ENCODE measurements at regions not wholly inside any gene's neighbourhood (a gene's known extent, or its start where the extent isn't known, plus 50 kb on each side); places are given as distances from the start of the nearest gene placed in this dataset.

GRCh38 chr1:218829097-218829496, 344.6 kb upstream of the LYPLAL1 start:
- Histone ChIP-seq H4K91ac (ENCODE audit: low read depth, low read length, poor library complexity) (no peak overlapping the region), H3K79me1 (ENCODE audit: low read depth, low read length) (no peaks in the 10 kb centered on the region), H3K18ac (ENCODE audit: low read length) (no peak overlapping the region), H4K8ac (ENCODE audit: low read depth, low read length) (no peak overlapping the region), H3K4me1 (ENCODE audit: control insufficient read depth in 2 of 2, insufficient read depth in 1 of 2, low read depth in 1 of 2, low read length in 2 of 2) (no peaks in the 10 kb centered on the region), H3K27ac (replicated peaks; ENCODE audit: low read length) (no peak overlapping the region), H3K4me3 (ENCODE audit: low read length in 2 of 2) (no peak overlapping the region), H2BK5ac (ENCODE audit: low read length) (no peak overlapping the region), H3K14ac (ENCODE audit: low read length) (no peak overlapping the region), H3K9me3 (replicated peaks in 1 of 2; ENCODE audit: control insufficient read depth in 2 of 2, insufficient read depth in 1 of 2, low read depth in 1 of 2, low read length in 2 of 2) (peaks cover 4 to 7% of the 10 kb centered on the region in 2 donors), H2BK12ac (ENCODE audit: low read length) (no peak overlapping the region), H2AK5ac (ENCODE audit: low read depth, low read length) (no peak overlapping the region), H3K4ac (ENCODE audit: low read length) (no peak overlapping the region), H3K4me2 (ENCODE audit: insufficient read depth, low read length, poor library complexity, severe bottlenecking) (no peak overlapping the region), H3K23ac (ENCODE audit: low read depth, low read length, poor library complexity) (no peak overlapping the region), H2AFZ (ENCODE audit: low read length) (no peak overlapping the region), H2BK15ac (ENCODE audit: low read length) (no peak overlapping the region), H3K9ac (ENCODE audit: low read depth, low read length, poor library complexity) (no peak overlapping the region), H2BK120ac (ENCODE audit: low read depth, low read length) (no peak overlapping the region), H3K36me3 (replicated peaks in 1 of 2; ENCODE audit: control insufficient read depth in 2 of 2, insufficient read depth in 2 of 2, low read length in 2 of 2) (no peaks in the 10 kb centered on the region), H3K27me3 (ENCODE audit: control insufficient read depth in 3 of 3, insufficient read depth in 3 of 3, low read depth in 1 of 3, low read length in 3 of 3) (no peaks in the 10 kb centered on the region)
- DNase-seq (ENCODE audit: low spot score): no peak
- no CpG with 5 or more reads among the region's 3 CpGs for WGBS, 2 donors (ENCODE audit: extremely low coverage in 2 of 2, insufficient read length in 2 of 2, insufficient replicate concordance in 1 of 2)

GRCh38 chr1:218835609-218836008, 338.1 kb upstream of the LYPLAL1 start:
- Histone ChIP-seq H3K4me2 (ENCODE audit: insufficient read depth, low read length, poor library complexity, severe bottlenecking) (no peak overlapping the region), H3K23ac (ENCODE audit: low read depth, low read length, poor library complexity) (no peak overlapping the region), H2BK5ac (ENCODE audit: low read length) (no peak overlapping the region), H3K4me1 (ENCODE audit: control insufficient read depth in 2 of 2, insufficient read depth in 1 of 2, low read depth in 1 of 2, low read length in 2 of 2) (no peaks in the 10 kb centered on the region), H3K9me3 (replicated peaks in 1 of 2; ENCODE audit: control insufficient read depth in 2 of 2, insufficient read depth in 1 of 2, low read depth in 1 of 2, low read length in 2 of 2) (no peaks in the 10 kb centered on the region), H3K18ac (ENCODE audit: low read length) (no peak overlapping the region), H3K4ac (ENCODE audit: low read length) (no peak overlapping the region), H3K4me3 (ENCODE audit: low read length in 2 of 2) (no peak overlapping the region), H4K91ac (ENCODE audit: low read depth, low read length, poor library complexity) (no peak overlapping the region), H4K8ac (ENCODE audit: low read depth, low read length) (no peak overlapping the region), H3K9ac (ENCODE audit: low read depth, low read length, poor library complexity) (no peak overlapping the region), H2BK120ac (ENCODE audit: low read depth, low read length) (no peak overlapping the region), H3K79me1 (ENCODE audit: low read depth, low read length) (no peaks in the 10 kb centered on the region), H3K27ac (replicated peaks; ENCODE audit: low read length) (no peak overlapping the region), H2AK5ac (ENCODE audit: low read depth, low read length) (no peak overlapping the region), H2BK12ac (ENCODE audit: low read length) (no peak overlapping the region), H3K27me3 (ENCODE audit: control insufficient read depth in 3 of 3, insufficient read depth in 3 of 3, low read depth in 1 of 3, low read length in 3 of 3) (no peaks in the 10 kb centered on the region), H3K36me3 (replicated peaks in 1 of 2; ENCODE audit: control insufficient read depth in 2 of 2, insufficient read depth in 2 of 2, low read length in 2 of 2) (no peaks in the 10 kb centered on the region), H2AFZ (ENCODE audit: low read length) (no peak overlapping the region), H3K14ac (ENCODE audit: low read length) (no peak overlapping the region), H2BK15ac (ENCODE audit: low read length) (no peak overlapping the region)
- no peak for DNase-seq (ENCODE audit: low spot score)
- no CpG with 5 or more reads among the region's 1 CpG for WGBS, 2 donors (ENCODE audit: extremely low coverage in 2 of 2, insufficient read length in 2 of 2, insufficient replicate concordance in 1 of 2)

GRCh38 chr1:218836264-218836663, 337.4 kb upstream of the LYPLAL1 start:
- Histone ChIP-seq H3K9me3 (replicated peaks in 1 of 2; ENCODE audit: control insufficient read depth in 2 of 2, insufficient read depth in 1 of 2, low read depth in 1 of 2, low read length in 2 of 2) (peaks cover 0 to 3% of the 10 kb centered on the region in 2 donors), H3K4me3 (ENCODE audit: low read length in 2 of 2) (no peak overlapping the region), H3K23ac (ENCODE audit: low read depth, low read length, poor library complexity) (no peak overlapping the region), H3K18ac (ENCODE audit: low read length) (no peak overlapping the region), H3K27me3 (ENCODE audit: control insufficient read depth in 3 of 3, insufficient read depth in 3 of 3, low read depth in 1 of 3, low read length in 3 of 3) (no peaks in the 10 kb centered on the region), H3K14ac (ENCODE audit: low read length) (no peak overlapping the region), H3K9ac (ENCODE audit: low read depth, low read length, poor library complexity) (no peak overlapping the region), H3K79me1 (ENCODE audit: low read depth, low read length) (no peaks in the 10 kb centered on the region), H2AFZ (ENCODE audit: low read length) (no peak overlapping the region), H4K8ac (ENCODE audit: low read depth, low read length) (no peak overlapping the region), H4K91ac (ENCODE audit: low read depth, low read length, poor library complexity) (no peak overlapping the region), H3K4me2 (ENCODE audit: insufficient read depth, low read length, poor library complexity, severe bottlenecking) (no peak overlapping the region), H3K4me1 (ENCODE audit: control insufficient read depth in 2 of 2, insufficient read depth in 1 of 2, low read depth in 1 of 2, low read length in 2 of 2) (no peaks in the 10 kb centered on the region), H3K27ac (replicated peaks; ENCODE audit: low read length) (no peak overlapping the region), H2BK120ac (ENCODE audit: low read depth, low read length) (no peak overlapping the region), H2BK12ac (ENCODE audit: low read length) (no peak overlapping the region), H3K4ac (ENCODE audit: low read length) (no peak overlapping the region), H2AK5ac (ENCODE audit: low read depth, low read length) (no peak overlapping the region), H2BK15ac (ENCODE audit: low read length) (no peak overlapping the region), H3K36me3 (replicated peaks in 1 of 2; ENCODE audit: control insufficient read depth in 2 of 2, insufficient read depth in 2 of 2, low read length in 2 of 2) (no peaks in the 10 kb centered on the region), H2BK5ac (ENCODE audit: low read length) (no peak overlapping the region)
- no CpG with 5 or more reads among the region's 3 CpGs for WGBS, 2 donors (ENCODE audit: extremely low coverage in 2 of 2, insufficient read length in 2 of 2, insufficient replicate concordance in 1 of 2)
- no peak for DNase-seq (ENCODE audit: low spot score)

DNA sequence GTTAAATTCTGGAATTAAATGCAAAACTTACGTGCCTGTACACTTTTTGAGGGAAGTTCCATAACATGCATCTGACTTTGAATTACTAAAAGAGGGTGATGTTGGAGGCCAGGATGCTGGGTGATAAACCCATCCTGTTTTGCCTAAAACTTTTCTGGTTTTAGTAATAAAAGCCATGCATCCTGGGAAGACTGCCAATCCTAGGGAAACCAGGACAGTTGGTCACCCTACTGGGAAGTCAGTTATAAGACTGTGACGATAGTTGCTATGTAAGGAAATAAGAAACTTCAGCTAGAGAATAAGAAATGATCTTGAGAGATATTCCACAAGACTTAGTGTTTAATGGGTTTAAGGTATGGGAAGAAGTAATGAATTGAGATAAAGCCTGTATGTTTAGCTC, 336.6 kb upstream of the LYPLAL1 start:
- no peak overlapping the region for H3K27ac ChIP-seq (replicated peaks; ENCODE audit: low read length)
- H3K4me2 ChIP-seq (ENCODE audit: insufficient read depth, low read length, poor library complexity, severe bottlenecking): no peak overlapping the region
- H2BK120ac ChIP-seq (ENCODE audit: low read depth, low read length): no peak overlapping the region
- no CpG with 5 or more reads among the region's 2 CpGs for WGBS, 2 donors (ENCODE audit: extremely low coverage in 2 of 2, insufficient read length in 2 of 2, insufficient replicate concordance in 1 of 2)
- H3K4ac ChIP-seq (ENCODE audit: low read length): no peak overlapping the region
- H3K14ac ChIP-seq (ENCODE audit: low read length): no peak overlapping the region
- no peak overlapping the region for H3K23ac ChIP-seq (ENCODE audit: low read depth, low read length, poor library complexity)
- H2BK5ac ChIP-seq (ENCODE audit: low read length): no peak overlapping the region
- H2AK5ac ChIP-seq (ENCODE audit: low read depth, low read length): no peak overlapping the region
- H2BK15ac ChIP-seq (ENCODE audit: low read length): no peak overlapping the region
- H3K9me3 ChIP-seq (replicated peaks in 1 of 2; ENCODE audit: control insufficient read depth in 2 of 2, insufficient read depth in 1 of 2, low read depth in 1 of 2, low read length in 2 of 2): peaks cover 0 to 3% of the 10 kb centered on the region in 2 donors
- no peaks in the 10 kb centered on the region for H3K27me3 ChIP-seq (ENCODE audit: control insufficient read depth in 3 of 3, insufficient read depth in 3 of 3, low read depth in 1 of 3, low read length in 3 of 3)
- no peak overlapping the region for H3K18ac ChIP-seq (ENCODE audit: low read length)
- H3K79me1 ChIP-seq (ENCODE audit: low read depth, low read length): no peaks in the 10 kb centered on the region
- no peak overlapping the region for H2AFZ ChIP-seq (ENCODE audit: low read length)
- no peak overlapping the region for H4K91ac ChIP-seq (ENCODE audit: low read depth, low read length, poor library complexity)
- H3K36me3 ChIP-seq (replicated peaks in 1 of 2; ENCODE audit: control insufficient read depth in 2 of 2, insufficient read depth in 2 of 2, low read length in 2 of 2): no peaks in the 10 kb centered on the region
- H3K9ac ChIP-seq (ENCODE audit: low read depth, low read length, poor library complexity): no peak overlapping the region
- DNase-seq (ENCODE audit: low spot score): no peak
- no peak overlapping the region for H4K8ac ChIP-seq (ENCODE audit: low read depth, low read length)
- no peak overlapping the region for H2BK12ac ChIP-seq (ENCODE audit: low read length)
- no peak overlapping the region for H3K4me3 ChIP-seq (ENCODE audit: low read length in 2 of 2)
- no peaks in the 10 kb centered on the region for H3K4me1 ChIP-seq (ENCODE audit: control insufficient read depth in 2 of 2, insufficient read depth in 1 of 2, low read depth in 1 of 2, low read length in 2 of 2)
